ENCODE measurements at regions not wholly inside any gene's neighbourhood (a gene's known extent, or its start where the extent isn't known, plus 50 kb on each side); places are given as distances from the start of the nearest gene placed in this dataset.

DNA sequence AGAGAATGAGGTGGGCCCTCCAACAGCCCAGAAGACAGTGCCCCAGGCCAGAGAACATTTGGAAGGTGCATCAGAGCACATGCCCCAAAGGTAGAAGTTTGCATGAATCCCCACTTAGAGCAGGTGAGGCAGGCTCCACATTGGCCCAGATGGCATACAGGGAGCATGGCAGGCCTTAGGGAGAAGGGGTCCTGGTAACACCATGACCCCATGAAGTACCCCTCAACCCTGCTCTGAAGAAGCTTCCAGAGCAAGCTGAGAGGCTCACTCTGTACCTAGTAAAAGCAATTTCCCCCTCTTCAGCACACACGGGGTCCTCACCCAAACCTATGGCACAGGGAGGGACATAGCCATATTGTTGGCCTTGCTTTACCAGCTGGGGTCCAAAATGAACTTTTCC, 162.6 kb downstream of the BUB3 start:
- Histone ChIP-seq H3K9ac (ENCODE audit: low read depth, low read length, poor library complexity, severe bottlenecking) (no peak overlapping the region), H3K27me3 (ENCODE audit: insufficient read depth, low read length, poor library complexity, severe bottlenecking) (no peaks in the 10 kb centered on the region), H3K4me3 (ENCODE audit: low read length, poor library complexity, severe bottlenecking) (no peak overlapping the region), H3K9me2 (replicated peaks; ENCODE audit: low read depth, low read length) (no peaks in the 10 kb centered on the region), H3K4me1 (ENCODE audit: insufficient read depth, low read length, poor library complexity, severe bottlenecking) (no peaks in the 10 kb centered on the region), H4K20me1 (ENCODE audit: insufficient read depth, low read length, poor library complexity, severe bottlenecking) (no peaks in the 10 kb centered on the region), H3F3A (ENCODE audit: low read depth) (no peaks in the 10 kb centered on the region), H3K36me3 (ENCODE audit: insufficient read depth, low read length) (no peaks in the 10 kb centered on the region), H3K4me2 (ENCODE audit: low read depth, low read length, poor library complexity, severe bottlenecking) (no peak overlapping the region), H3K9me3 (ENCODE audit: insufficient read depth, low read depth, low read length) (no peaks in the 10 kb centered on the region), H3K79me2 (ENCODE audit: insufficient read depth, low read length) (no peaks in the 10 kb centered on the region), H2AFZ (ENCODE audit: low read length) (no peak overlapping the region)
- TF ChIP-seq EZH2phosphoT487 (IDR thresholded peaks at IDR 0.05; ENCODE audit: borderline replicate concordance) = no peak
- TF ChIP-seq, protein P1, sequence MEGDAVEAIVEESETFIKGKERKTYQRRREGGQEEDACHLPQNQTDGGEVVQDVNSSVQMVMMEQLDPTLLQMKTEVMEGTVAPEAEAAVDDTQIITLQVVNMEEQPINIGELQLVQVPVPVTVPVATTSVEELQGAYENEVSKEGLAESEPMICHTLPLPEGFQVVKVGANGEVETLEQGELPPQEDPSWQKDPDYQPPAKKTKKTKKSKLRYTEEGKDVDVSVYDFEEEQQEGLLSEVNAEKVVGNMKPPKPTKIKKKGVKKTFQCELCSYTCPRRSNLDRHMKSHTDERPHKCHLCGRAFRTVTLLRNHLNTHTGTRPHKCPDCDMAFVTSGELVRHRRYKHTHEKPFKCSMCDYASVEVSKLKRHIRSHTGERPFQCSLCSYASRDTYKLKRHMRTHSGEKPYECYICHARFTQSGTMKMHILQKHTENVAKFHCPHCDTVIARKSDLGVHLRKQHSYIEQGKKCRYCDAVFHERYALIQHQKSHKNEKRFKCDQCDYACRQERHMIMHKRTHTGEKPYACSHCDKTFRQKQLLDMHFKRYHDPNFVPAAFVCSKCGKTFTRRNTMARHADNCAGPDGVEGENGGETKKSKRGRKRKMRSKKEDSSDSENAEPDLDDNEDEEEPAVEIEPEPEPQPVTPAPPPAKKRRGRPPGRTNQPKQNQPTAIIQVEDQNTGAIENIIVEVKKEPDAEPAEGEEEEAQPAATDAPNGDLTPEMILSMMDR (conservative IDR thresholded peaks at IDR 0.05; ENCODE audit: low read length) = no peak

DNA sequence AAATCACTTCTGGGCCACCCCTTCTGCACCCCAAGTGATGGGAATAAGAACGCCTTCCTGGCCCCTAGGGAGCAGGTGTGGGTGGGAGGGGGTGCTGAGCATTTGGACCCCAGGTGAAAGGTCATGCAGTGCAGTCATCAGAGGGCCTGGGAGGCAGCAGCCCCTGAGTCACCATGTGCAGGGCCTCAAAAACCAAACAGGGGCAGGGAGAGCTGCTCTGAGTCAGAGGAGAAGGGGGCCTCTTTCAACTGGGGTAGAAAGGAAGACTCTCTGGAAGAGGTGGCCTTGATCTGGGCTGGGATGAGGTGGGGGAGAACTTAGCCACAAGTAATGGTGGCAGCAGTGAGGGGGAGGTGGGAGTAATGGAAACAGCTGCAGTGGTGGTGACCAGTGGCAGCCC, 164.3 kb downstream of the BUB3 start:
- no peak overlapping the region for H2AFZ ChIP-seq (ENCODE audit: low read length)
- H3K4me1 ChIP-seq (ENCODE audit: insufficient read depth, low read length, poor library complexity, severe bottlenecking) = no peaks in the 10 kb centered on the region
- no peak overlapping the region for H3K4me2 ChIP-seq (ENCODE audit: low read depth, low read length, poor library complexity, severe bottlenecking)
- TF ChIP-seq, protein P1 (conservative IDR thresholded peaks at IDR 0.05; ENCODE audit: low read length) = no peak
- no peak for TF ChIP-seq EZH2phosphoT487 (IDR thresholded peaks at IDR 0.05; ENCODE audit: borderline replicate concordance)
- H3K9ac ChIP-seq (ENCODE audit: low read depth, low read length, poor library complexity, severe bottlenecking) = no peak overlapping the region
- no peaks in the 10 kb centered on the region for H3F3A ChIP-seq (ENCODE audit: low read depth)
- H4K20me1 ChIP-seq (ENCODE audit: insufficient read depth, low read length, poor library complexity, severe bottlenecking) = no peaks in the 10 kb centered on the region
- no peaks in the 10 kb centered on the region for H3K9me2 ChIP-seq (replicated peaks; ENCODE audit: low read depth, low read length)
- no peaks in the 10 kb centered on the region for H3K27me3 ChIP-seq (ENCODE audit: insufficient read depth, low read length, poor library complexity, severe bottlenecking)
- H3K36me3 ChIP-seq (ENCODE audit: insufficient read depth, low read length) = no peaks in the 10 kb centered on the region
- H3K4me3 ChIP-seq (ENCODE audit: low read length, poor library complexity, severe bottlenecking) = no peak overlapping the region
- H3K9me3 ChIP-seq (ENCODE audit: insufficient read depth, low read depth, low read length) = no peaks in the 10 kb centered on the region
- no peaks in the 10 kb centered on the region for H3K79me2 ChIP-seq (ENCODE audit: insufficient read depth, low read length)

DNA sequence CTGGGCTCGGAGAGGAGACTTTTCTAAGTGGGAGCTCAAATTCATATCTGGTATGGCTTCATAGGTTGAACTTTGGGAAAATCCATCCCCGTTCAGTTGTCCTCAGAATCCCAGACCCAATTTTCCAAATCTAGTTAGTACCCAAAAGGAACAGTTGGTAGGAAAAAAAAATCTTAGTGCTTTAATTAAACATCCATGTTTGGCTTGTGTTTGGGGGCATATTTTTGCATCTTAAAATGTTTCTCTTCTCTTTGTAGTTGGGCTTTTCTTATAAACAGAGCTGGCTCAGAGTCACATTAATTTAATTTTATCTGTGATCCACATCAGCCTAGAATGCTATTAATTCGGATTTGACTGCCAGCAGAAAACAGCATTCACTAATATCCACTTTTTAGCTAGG, 165.9 kb downstream of the BUB3 start:
- Histone ChIP-seq H3K4me2 (ENCODE audit: low read depth, low read length, poor library complexity, severe bottlenecking) (no peak overlapping the region), H3K9me3 (ENCODE audit: insufficient read depth, low read depth, low read length) (no peaks in the 10 kb centered on the region), H3K36me3 (ENCODE audit: insufficient read depth, low read length) (no peaks in the 10 kb centered on the region), H3F3A (ENCODE audit: low read depth) (no peaks in the 10 kb centered on the region), H3K4me3 (ENCODE audit: low read length, poor library complexity, severe bottlenecking) (no peak overlapping the region), H2AFZ (ENCODE audit: low read length) (no peak overlapping the region), H4K20me1 (ENCODE audit: insufficient read depth, low read length, poor library complexity, severe bottlenecking) (no peaks in the 10 kb centered on the region), H3K27me3 (ENCODE audit: insufficient read depth, low read length, poor library complexity, severe bottlenecking) (no peaks in the 10 kb centered on the region), H3K9me2 (replicated peaks; ENCODE audit: low read depth, low read length) (no peaks in the 10 kb centered on the region), H3K9ac (ENCODE audit: low read depth, low read length, poor library complexity, severe bottlenecking) (no peak overlapping the region), H3K79me2 (ENCODE audit: insufficient read depth, low read length) (no peaks in the 10 kb centered on the region), H3K4me1 (ENCODE audit: insufficient read depth, low read length, poor library complexity, severe bottlenecking) (no peaks in the 10 kb centered on the region)
- TF ChIP-seq, protein P1 (conservative IDR thresholded peaks at IDR 0.05; ENCODE audit: low read length) = no peak
- TF ChIP-seq EZH2phosphoT487 (IDR thresholded peaks at IDR 0.05; ENCODE audit: borderline replicate concordance) = no peak
